NCI-H524 (cell line): ENCODE measurements at regions not wholly inside any gene's neighbourhood (a gene's known extent, or its start where the extent isn't known, plus 50 kb on each side); places are given as distances from the start of the nearest gene placed in this dataset.
A peak's percentile ranks its signal among the peaks of the same experiment; 100 is the strongest.
"Not testable (repeated sequence)": the region's sequence is repeated elsewhere in the genome, so short reads cannot be mapped to it uniquely, and the experiment has no call there.

Experiments
- DNase-seq, 2 experiments: peaks; one replicate each; lab custom pipeline; 2025; lab: John Stamatoyannopoulos, UW

DNA sequence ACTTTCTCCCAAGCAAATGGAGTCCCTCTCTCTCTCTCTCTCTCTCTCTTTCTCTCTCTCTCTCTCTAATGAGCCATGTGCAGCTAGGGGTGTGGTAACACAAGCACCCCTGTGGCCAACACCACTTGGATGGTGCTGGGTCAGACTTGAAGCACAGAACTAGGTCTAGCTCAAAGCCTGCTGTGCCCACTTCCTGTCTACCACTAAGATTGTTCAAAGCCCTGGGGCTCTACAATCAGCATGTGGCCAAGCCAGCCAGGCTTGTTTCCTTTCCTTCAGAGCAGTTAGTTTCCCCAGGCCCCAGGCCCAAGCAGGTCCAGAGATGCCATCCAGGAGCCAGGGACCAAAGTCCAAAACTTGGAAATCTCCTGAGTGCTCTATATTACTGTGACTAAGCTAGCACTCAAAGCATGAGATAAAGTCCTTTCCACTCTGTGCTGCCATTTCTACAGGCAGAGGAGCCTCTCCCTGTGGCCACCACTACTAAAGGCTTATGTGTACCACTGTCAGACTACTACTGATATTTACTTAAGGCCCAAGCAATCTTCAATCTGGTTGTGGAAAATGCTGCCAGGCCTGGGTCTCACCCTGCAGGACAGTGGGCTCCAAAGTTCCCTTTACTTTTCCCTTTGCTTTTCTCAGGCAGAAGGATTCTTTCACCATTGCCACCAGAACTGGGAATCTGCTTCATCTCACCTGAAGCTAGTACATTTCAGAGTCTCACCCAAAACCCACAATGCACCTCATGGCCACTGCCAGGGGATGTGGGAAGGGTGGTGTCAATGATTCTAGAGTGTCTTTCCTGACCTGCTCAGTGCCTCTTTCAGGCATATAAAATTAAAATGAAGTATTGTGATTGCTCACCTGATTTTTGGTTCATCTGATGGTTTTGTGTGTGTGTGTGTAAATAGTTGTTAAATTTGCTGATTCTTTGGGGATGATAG lies 999.5 kb downstream of the NCAM2 start:
- no peak for DNase-seq

- no peak for DNase-seq
Measured at GRCh38 chr21:22019766-22020165, 1021.6 kb downstream of the NCAM2 start.

DNA sequence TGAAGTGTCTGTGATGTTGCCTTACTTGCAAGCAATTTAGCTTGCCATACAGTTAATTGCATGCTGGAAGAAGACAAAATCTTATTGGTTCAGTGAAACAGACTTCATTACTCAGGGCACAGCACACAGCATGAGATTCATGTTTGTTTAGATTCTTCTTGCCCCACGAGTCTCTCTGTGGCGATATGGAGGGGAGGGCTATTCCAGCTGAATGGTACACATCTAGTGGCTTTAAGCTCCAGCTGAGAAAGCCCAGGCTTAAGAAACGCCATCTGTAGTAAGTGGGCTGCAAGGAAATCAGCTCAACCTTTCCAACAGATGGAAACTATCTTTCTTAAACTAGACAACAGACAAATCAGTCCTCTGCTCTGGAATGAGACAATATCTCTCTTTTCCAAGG lies 1022.0 kb downstream of the NCAM2 start:
- peak in 1 of 2 experiments; percentile 36 for DNase-seq

GRCh38 chr21:22023896-22024295 lies 1025.7 kb downstream of the NCAM2 start:
- DNase-seq = not testable (repeated sequence)

GRCh38 chr21:22044431-22044830 lies 1046.2 kb downstream of the NCAM2 start:
- DNase-seq = no peak

GRCh38 chr21:22046576-22046975 lies 1048.4 kb downstream of the NCAM2 start:
- DNase-seq = no peak

DNA sequence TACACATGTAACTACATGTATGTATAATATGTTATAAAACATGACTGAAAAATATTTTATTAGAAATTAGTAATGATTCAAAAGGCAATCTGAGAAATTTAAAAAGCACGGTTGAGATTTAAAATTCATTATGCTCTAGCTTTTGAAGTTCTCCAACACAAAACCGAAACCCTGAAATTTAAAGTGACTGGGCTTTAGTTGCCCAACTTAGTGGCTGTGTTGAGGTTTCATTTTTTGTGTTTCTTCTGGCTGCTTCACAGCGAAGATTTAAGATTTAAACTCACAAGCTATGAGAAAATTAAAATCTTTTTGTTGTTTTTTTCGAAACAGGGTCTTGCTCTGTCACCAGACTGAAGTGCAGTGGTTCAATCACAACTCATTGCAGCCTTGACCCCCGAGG lies 1058.7 kb downstream of the NCAM2 start:
- no peak for DNase-seq

- DNase-seq = no peak
Measured at GRCh38 chr21:22062472-22063139, 1064.4 kb downstream of the NCAM2 start.

DNA sequence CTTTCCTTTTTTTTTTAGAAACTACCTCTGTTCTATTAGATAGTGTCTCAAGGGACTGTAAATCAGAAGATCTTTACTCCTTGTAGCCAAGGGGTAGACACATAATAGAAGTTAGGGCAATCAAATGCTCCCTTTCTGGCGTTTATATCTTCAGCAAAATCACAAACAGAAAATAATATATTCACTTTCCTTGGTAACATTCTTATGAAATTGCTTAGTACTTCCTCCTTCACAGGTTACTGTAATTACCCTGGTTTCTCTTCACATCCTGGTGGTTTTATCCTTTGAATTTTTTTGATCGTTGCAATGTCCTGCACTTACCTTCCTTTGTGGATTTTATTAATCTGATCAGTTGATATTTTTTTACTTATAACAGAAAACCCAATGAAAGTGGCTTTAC lies 1064.9 kb downstream of the NCAM2 start:
- DNase-seq = no peak

- no peak for DNase-seq
Measured at GRCh38 chr21:22076471-22076870, 1078.3 kb downstream of the NCAM2 start.

- DNase-seq = no peak
Measured at GRCh38 chr21:22083899-22084298, 1085.7 kb downstream of the NCAM2 start.

GRCh38 chr21:22096314-22096713 lies 1098.1 kb downstream of the NCAM2 start:
- DNase-seq = no peak

- no peak for DNase-seq
Measured at GRCh38 chr21:22106720-22107410, 1108.7 kb downstream of the NCAM2 start.

DNA sequence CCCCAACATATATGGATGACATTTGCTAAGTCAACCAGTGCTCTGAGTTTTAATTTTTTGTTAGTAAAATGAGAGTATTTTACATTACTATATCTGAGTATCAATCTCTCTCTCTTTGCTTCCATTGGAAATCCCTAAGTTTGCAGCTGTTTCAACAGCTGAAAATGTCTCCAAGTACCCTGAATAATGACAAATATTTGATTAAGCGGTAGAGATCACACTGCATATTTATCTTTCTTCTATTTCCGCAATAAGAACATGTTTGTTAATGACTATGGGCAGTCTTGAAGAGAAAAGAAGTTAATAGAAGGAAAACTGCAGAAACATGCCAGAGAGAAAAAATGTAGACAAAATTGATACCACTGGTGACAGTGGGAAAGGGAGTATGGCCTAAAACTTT lies 1117.5 kb downstream of the NCAM2 start:
- no peak for DNase-seq

GRCh38 chr21:22120616-22121266 lies 1122.5 kb downstream of the NCAM2 start:
- no peak for DNase-seq

GRCh38 chr21:22125581-22125980 lies 1127.4 kb downstream of the NCAM2 start:
- no peak for DNase-seq

DNA sequence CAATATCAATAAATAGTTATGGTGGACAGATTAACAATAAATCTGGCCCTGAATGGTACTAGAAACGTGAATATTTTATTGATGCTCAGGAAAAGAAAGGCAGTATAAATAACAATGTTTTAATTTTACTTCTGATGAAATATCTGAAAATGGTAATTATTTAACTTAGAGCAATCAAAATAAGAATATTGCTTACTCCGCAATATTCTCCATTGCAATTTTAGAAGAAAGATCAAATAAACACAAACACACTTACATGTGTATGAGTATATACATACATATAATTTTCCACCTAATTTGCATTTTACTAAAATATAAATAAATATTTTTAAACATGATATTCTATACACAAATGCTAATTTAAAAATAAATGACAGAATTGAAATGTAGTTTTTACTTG lies 1130.5 kb downstream of the NCAM2 start:
- DNase-seq = no peak

GRCh38 chr21:22132358-22133071 lies 1134.3 kb downstream of the NCAM2 start:
- no peak for DNase-seq

DNA sequence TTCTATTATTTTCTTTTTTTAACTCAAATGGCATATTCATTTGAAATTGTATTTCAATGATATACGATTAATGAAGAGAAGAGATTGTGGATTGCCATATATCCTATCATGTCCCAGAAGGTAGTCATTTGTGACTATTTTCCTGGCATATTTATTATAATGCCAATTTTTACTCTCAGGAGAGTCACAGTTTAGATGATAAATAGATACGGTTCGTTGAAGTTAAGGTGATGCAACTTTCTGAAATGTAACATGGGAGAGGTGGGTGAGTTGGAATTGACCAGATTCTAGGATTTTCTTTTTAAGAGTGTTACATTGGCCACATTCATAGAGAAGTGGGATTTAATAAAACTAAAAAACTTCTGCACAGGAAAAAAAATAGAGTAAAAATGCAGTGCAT lies 1138.5 kb downstream of the NCAM2 start:
- DNase-seq = no peak

DNA sequence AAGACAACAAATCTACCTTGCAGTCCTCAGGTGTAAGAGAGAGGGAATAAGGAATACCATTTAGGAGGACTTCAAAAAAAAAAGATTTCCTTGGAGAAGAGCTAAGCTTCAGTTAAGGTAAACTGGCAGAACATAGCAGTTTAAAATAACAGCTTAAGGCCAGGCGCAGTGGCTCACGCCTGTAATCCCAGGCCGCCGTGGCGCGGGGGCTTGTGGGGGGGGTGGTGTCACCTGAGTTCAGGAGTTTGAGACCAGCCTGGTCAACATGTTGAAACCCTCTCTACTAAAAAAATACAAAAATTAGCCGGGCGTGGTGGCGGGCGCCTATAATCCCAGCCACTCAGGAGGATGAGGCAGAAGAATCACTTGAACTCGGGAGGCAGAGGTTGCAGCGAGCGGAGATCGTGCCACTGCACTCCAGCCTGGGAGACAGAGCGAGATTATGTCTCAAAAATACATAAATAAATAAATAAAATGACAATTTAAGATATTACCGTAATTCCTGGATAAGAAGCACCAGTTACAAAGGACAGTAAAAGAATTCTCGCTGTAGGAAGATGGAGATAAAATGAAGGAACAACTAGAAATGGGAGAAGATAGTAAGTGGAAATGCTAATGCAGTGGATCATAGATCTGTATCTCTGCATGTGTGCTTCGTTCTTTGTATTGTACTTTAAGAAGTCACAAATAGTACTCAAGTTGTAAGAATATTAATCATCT lies 1140.2 kb downstream of the NCAM2 start:
- no peak for DNase-seq

- DNase-seq = no peak
Measured at GRCh38 chr21:22145545-22145944, 1147.3 kb downstream of the NCAM2 start.
